B cell (primary cell): ENCODE measurements at regions not wholly inside any gene's neighbourhood (a gene's known extent, or its start where the extent isn't known, plus 50 kb on each side); places are given as distances from the start of the nearest gene placed in this dataset.

Experiments used
- ATAC-seq: fragments of 200-7000 bp; cut with Tn5 transposase; one replicate; pipeline ENCODE4 v1.10.0; 2021; ENCODE audit warnings: low read depth, mild to moderate bottlenecking, moderate number of reproducible peaks, moderate library complexity
- CTCF ChIA-PET: fragments of 350-600 bp; sonication (Branson Sonifier 250); formaldehyde crosslinking; loops from one replicate; lab custom pipeline; 2021; ENCODE audit warnings: antibody characterized with exemption, inconsistent platforms; lab: Charles Lee
- POLR2A ChIA-PET: fragments of 350-600 bp; sonication (Branson Sonifier 250); formaldehyde crosslinking; loops from one replicate; lab custom pipeline; 2021; ENCODE audit warnings: antibody characterized with exemption; lab: Charles Lee
- DNase-seq: peaks from one replicate; pipeline ENCODE4 v3.0.0; 2013
- H2AFZ ChIP-seq: 2 replicates; pipeline ENCODE4 v1.6.1; 2012; ENCODE audit warnings: mild to moderate bottlenecking, low read depth, low read length; ENCODE audit not compliant: insufficient read depth, poor library complexity, severe bottlenecking
- H3K27ac ChIP-seq, 2 donors: 1 replicate in 1 of 2; 2 replicates in 1 of 2; pipeline ENCODE4 v1.5.1; 2012 to 2013; ENCODE audit warnings: low read length in 2 of 2, mild to moderate bottlenecking in 2 of 2, moderate library complexity in 1 of 2
- H3K27me3 ChIP-seq, 4 experiments: fragments of 200-600 bp in 1 of 4; sonication (generic) in 1 of 4; replicated peaks in 1 of 4; 1 replicate in 2 of 4; 2 replicates in 2 of 4; pipeline versions ENCODE4 v1.6.1 to v1.7.0; 2013 to 2016; ENCODE audit warnings: low read length in 3 of 4, mild to moderate bottlenecking in 2 of 4, mixed read lengths in 1 of 4, moderate library complexity in 1 of 4; ENCODE audit not compliant: insufficient read depth in 4 of 4, control insufficient read depth in 3 of 4; ENCODE audit errors: control extremely low read depth in 1 of 4
- H3K36me3 ChIP-seq, 2 experiments: replicated peaks in 1 of 2; 1 replicate in 1 of 2; 2 replicates in 1 of 2; pipeline versions ENCODE4 v1.6.1 to v1.7.1; 2013; ENCODE audit warnings: low read length in 1 of 2; ENCODE audit not compliant: insufficient read depth in 2 of 2, control insufficient read depth in 1 of 2; ENCODE audit errors: control extremely low read depth in 1 of 2, extremely low read depth in 1 of 2
- H3K4me1 ChIP-seq, 2 donors: fragments of 200-600 bp in 1 of 2; sonication (generic) in 1 of 2; 1 replicate in 1 of 2; 2 replicates in 1 of 2; pipeline versions ENCODE4 v1.5.1 to v1.6.1; 2013 to 2017; ENCODE audit warnings: low read length in 2 of 2; ENCODE audit not compliant: control insufficient read depth in 2 of 2, insufficient read depth in 2 of 2
- H3K4me2 ChIP-seq: replicated peaks from 2 replicates; pipeline ENCODE3; 2012; ENCODE audit warnings: mild to moderate bottlenecking, low read depth, low read length; ENCODE audit not compliant: poor library complexity, severe bottlenecking
- H3K4me3 ChIP-seq, 5 experiments: fragments of 200-600 bp in 1 of 5; sonication (generic) in 1 of 5; 1 replicate in 3 of 5; 2 replicates in 2 of 5; pipeline versions ENCODE4 v1.5.1 to v1.7.0; 2011 to 2016; ENCODE audit warnings: low read length in 4 of 5, mild to moderate bottlenecking in 4 of 5, low read depth in 2 of 5, control low read depth in 1 of 5, moderate library complexity in 1 of 5; ENCODE audit not compliant: insufficient read depth in 1 of 5; ENCODE audit errors: control extremely low read depth in 1 of 5, extremely low read depth in 1 of 5
- H3K79me2 ChIP-seq: fragments of 200-600 bp; sonication (generic); one replicate; pipeline ENCODE4 v1.6.0; 2016; ENCODE audit warnings: low read length; ENCODE audit not compliant: control insufficient read depth, insufficient read depth
- H3K9ac ChIP-seq: fragments of 200-600 bp; sonication (generic); 2 replicates; pipeline ENCODE4 v1.6.1; 2017; ENCODE audit warnings: mild to moderate bottlenecking, low read length, moderate library complexity
- H3K9me3 ChIP-seq, 3 donors: one replicate each; pipeline versions ENCODE4 v1.6.1 to v1.7.1; 2013; ENCODE audit warnings: low read length in 2 of 3; ENCODE audit not compliant: control insufficient read depth in 2 of 3, insufficient read depth in 1 of 3; ENCODE audit errors: control extremely low read depth in 1 of 3
- H4K20me1 ChIP-seq: 2 replicates; pipeline ENCODE4 v1.6.0; 2012; ENCODE audit warnings: mild to moderate bottlenecking, low read length; ENCODE audit not compliant: insufficient read depth, control insufficient read depth, poor library complexity, severe bottlenecking
- H3K27ac Mint-ChIP-seq: one replicate; pipeline ENCODE4 v1.8.0; 2021; ENCODE audit warnings: mixed read lengths
- H3K27me3 Mint-ChIP-seq: one replicate; pipeline ENCODE4 v1.8.0; 2021; ENCODE audit warnings: mixed read lengths
- H3K4me1 Mint-ChIP-seq: one replicate; pipeline ENCODE4 v1.8.0; 2021; ENCODE audit warnings: mixed read lengths
- H3K4me3 Mint-ChIP-seq: one replicate; pipeline ENCODE4 v1.8.0; 2021; ENCODE audit warnings: mixed read lengths
- H3K9me3 Mint-ChIP-seq: one replicate; pipeline ENCODE4 v1.8.0; 2022; ENCODE audit warnings: mixed read lengths; ENCODE audit not compliant: insufficient read depth
- EZH2 ChIP-seq: IDR thresholded peaks from 2 replicates; pipeline ENCODE4 v1.6.1; 2012; ENCODE audit warnings: borderline replicate concordance, low read depth, mild to moderate bottlenecking, moderate library complexity, low read length; ENCODE audit not compliant: insufficient read depth, poor library complexity, severe bottlenecking
- WGBS: methylation state at CpG from one replicate; pipeline ENCODE4 v1.1.5; 2013; ENCODE audit warnings: missing lambda C conversion rate; ENCODE audit not compliant: insufficient coverage; 5-methylcytosine and 5-hydroxymethylcytosine counted together
- intact Hi-C: fragments of 100-400 bp; cut with micrococcal nuclease; formaldehyde crosslinking; loops from one replicate; pipeline ENCODE4 v1.10.0; 2022
- TF ChIP-seq, protein P1 (sequence below): fragments of 200-600 bp; IDR thresholded peaks from one replicate; pipeline ENCODE4 v1.8.0; 2022; ENCODE audit warnings: antibody characterized with exemption, mild to moderate bottlenecking

DNA sequence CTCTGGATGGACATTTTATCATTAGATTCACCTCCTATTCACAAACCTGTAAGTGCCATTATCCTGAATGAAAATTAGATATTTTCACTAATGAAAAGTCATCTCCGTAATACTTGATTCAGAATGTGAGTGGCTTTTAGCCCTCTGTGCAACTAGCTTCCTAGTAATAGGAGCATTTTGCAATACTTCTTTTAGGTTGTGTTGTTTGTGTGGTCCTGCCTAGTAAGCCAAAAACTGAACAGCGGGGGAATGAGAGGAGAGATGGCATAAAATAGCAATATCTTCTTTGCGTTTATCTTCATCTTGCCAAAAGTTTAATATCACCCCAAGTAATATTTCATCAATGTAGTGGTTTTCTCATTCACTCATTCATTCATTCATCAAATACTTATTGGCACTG is 507.5 kb upstream of the CELF2 start:
- Mint-ChIP-seq H3K4me3 (no peak overlapping the region), H3K27me3 (peaks cover 18% of the 10 kb centered on the region)
- POLR2A ChIA-PET = no interaction called here

DNA sequence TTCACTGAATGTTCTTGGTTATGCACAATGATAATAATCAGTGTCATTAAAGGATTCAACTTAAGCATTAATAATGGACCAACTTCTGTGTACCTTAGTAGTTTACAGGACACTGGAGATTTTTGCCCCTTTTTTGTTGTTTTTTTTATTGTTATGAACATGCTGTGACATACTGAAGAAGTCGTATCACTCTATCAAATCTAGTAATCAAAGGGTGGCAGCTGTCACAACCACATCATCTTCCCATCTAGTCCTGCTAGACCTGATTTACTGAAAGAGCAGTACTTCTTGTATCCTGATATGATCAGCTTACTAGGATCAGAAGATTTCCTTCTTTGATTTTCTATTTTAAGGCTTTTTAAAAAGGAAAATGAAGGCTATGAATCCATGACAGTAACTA is 504.6 kb upstream of the CELF2 start:
- Histone ChIP-seq H3K9me3 (no peaks in the 10 kb centered on the region), H3K4me3 (no peak overlapping the region), H4K20me1 (no peaks in the 10 kb centered on the region), H3K36me3 (no peaks in the 10 kb centered on the region), H3K4me1 (no peaks in the 10 kb centered on the region), H3K9ac (no peak overlapping the region), H2AFZ (no peak overlapping the region), H3K4me2 (no peak overlapping the region), H3K79me2 (no peaks in the 10 kb centered on the region), H3K27ac (no peak overlapping the region), H3K27me3 (peaks cover 0 to 2% (median 0%) of the 10 kb centered on the region in 4 experiments)
- no CpG with 5 or more reads among the region's 1 CpG for WGBS
- Mint-ChIP-seq H3K9me3 (no peaks in the 10 kb centered on the region), H3K27ac (no peak overlapping the region), H3K4me3 (no peak overlapping the region), H3K4me1 (no peaks in the 10 kb centered on the region), H3K27me3 (peaks cover 10% of the 10 kb centered on the region)
- TF ChIP-seq, protein P1, sequence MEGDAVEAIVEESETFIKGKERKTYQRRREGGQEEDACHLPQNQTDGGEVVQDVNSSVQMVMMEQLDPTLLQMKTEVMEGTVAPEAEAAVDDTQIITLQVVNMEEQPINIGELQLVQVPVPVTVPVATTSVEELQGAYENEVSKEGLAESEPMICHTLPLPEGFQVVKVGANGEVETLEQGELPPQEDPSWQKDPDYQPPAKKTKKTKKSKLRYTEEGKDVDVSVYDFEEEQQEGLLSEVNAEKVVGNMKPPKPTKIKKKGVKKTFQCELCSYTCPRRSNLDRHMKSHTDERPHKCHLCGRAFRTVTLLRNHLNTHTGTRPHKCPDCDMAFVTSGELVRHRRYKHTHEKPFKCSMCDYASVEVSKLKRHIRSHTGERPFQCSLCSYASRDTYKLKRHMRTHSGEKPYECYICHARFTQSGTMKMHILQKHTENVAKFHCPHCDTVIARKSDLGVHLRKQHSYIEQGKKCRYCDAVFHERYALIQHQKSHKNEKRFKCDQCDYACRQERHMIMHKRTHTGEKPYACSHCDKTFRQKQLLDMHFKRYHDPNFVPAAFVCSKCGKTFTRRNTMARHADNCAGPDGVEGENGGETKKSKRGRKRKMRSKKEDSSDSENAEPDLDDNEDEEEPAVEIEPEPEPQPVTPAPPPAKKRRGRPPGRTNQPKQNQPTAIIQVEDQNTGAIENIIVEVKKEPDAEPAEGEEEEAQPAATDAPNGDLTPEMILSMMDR = no peak
- TF ChIP-seq EZH2 = no peak
- POLR2A ChIA-PET = no interaction called here
- intact Hi-C loops = no loop called here
- no peak for ATAC-seq
- CTCF ChIA-PET = no interaction called here
- DNase-seq = no peak

More for the DNA sequence above, 507.5 kb upstream of the CELF2 start:
- CTCF ChIA-PET = interaction anchor here (1.3 kb wide), 1 partner anchor 11 kb away, joined by 3 read pairs; no protein-coding TSS in a partner anchor
- H3K27me3 ChIP-seq = peaks cover 0 to 2% (median 0%) of the 10 kb centered on the region in 4 experiments
- Mint-ChIP-seq H3K27ac (no peak overlapping the region), H3K4me1 (no peaks in the 10 kb centered on the region), H3K9me3 (no peaks in the 10 kb centered on the region)
- H3K4me3 ChIP-seq = no peak overlapping the region
- no peaks in the 10 kb centered on the region for H3K4me1 ChIP-seq
- H3K36me3 ChIP-seq = no peaks in the 10 kb centered on the region
- no peak overlapping the region for H2AFZ ChIP-seq
- TF ChIP-seq EZH2 = no peak
- TF ChIP-seq, protein P1 = no peak
- no peaks in the 10 kb centered on the region for H3K9me3 ChIP-seq
- H3K9ac ChIP-seq = no peak overlapping the region
- no peak for ATAC-seq
- no peak overlapping the region for H3K4me2 ChIP-seq
- H3K79me2 ChIP-seq = no peaks in the 10 kb centered on the region
- intact Hi-C loops = no loop called here
- no peak for DNase-seq
- no peaks in the 10 kb centered on the region for H4K20me1 ChIP-seq
- no CpG with 5 or more reads among the region's 3 CpGs for WGBS
- no peak overlapping the region for H3K27ac ChIP-seq
